SK-N-SH (cell line): ENCODE measurements at regions not wholly inside any gene's neighbourhood (a gene's known extent, or its start where the extent isn't known, plus 50 kb on each side); places are given as distances from the start of the nearest gene placed in this dataset.

Experiments
- CTCF ChIA-PET: fragments of 300-600, 350-600 bp; formaldehyde crosslinking; extraction: SDS; loops from one replicate; lab custom pipeline; 2021; lab: Yijun Ruan, JAX
- POLR2A ChIA-PET: fragments of 350-600 bp; sonication (Branson Sonifier 250); formaldehyde crosslinking; extraction: SDS; loops from one replicate; lab custom pipeline; 2020; ENCODE audit warnings: antibody characterized with exemption, inconsistent platforms; lab: Yijun Ruan, JAX
- DNase-seq: peaks from one replicate; pipeline ENCODE4 v3.0.0; 2012
- H2AFZ ChIP-seq: fragments of 200-600 bp; sonication (generic); 2 replicates; pipeline ENCODE4 v1.8.1; 2016; ENCODE audit warnings: antibody characterized with exemption, mild to moderate bottlenecking, low read depth
- H3F3A ChIP-seq: fragments of 200-600 bp; sonication (generic); replicated peaks from 2 replicates; pipeline ENCODE3; 2016; ENCODE audit warnings: antibody characterized with exemption, mild to moderate bottlenecking; ENCODE audit not compliant: insufficient read depth
- H3K27ac ChIP-seq, 2 experiments: fragments of 200-500 bp in 1 of 2; fragments of 200-600 bp in 1 of 2; sonication (Bioruptor generic) in 1 of 2; sonication (generic), shearing (Covaris generic) in 1 of 2; 2 replicates each; pipeline versions ENCODE4 v1.5.1 to v1.6.1; 2014 to 2016; ENCODE audit warnings: low read depth in 2 of 2, inconsistent platforms in 1 of 2, low read length in 1 of 2, mild to moderate bottlenecking in 1 of 2, mixed read lengths in 1 of 2
- H3K27me3 ChIP-seq: fragments of 200-600 bp; sonication (generic), shearing (Covaris generic); 2 replicates; pipeline ENCODE4 v1.6.1; 2016; ENCODE audit warnings: mixed run types; ENCODE audit not compliant: insufficient read depth
- H3K36me3 ChIP-seq, 2 experiments: fragments of 200-500 bp in 1 of 2; fragments of 200-600 bp in 1 of 2; sonication (Bioruptor generic) in 1 of 2; sonication (generic) in 1 of 2; replicated peaks in 1 of 2; 2 replicates each; pipeline versions ENCODE3 to v1.5.1; 2014 to 2016; ENCODE audit warnings: low read length in 1 of 2, mild to moderate bottlenecking in 1 of 2; ENCODE audit not compliant: insufficient read depth in 2 of 2, control insufficient read depth in 1 of 2
- H3K4me1 ChIP-seq, 2 experiments: fragments of 200-500 bp in 1 of 2; fragments of 200-600 bp in 1 of 2; sonication (Bioruptor generic) in 1 of 2; sonication (generic), shearing (Covaris generic) in 1 of 2; 2 replicates each; pipeline versions ENCODE4 v1.5.1 to v1.6.1; 2014 to 2016; ENCODE audit warnings: low read depth in 1 of 2, low read length in 1 of 2, mixed run types in 1 of 2; ENCODE audit not compliant: insufficient read depth in 2 of 2, control insufficient read depth in 1 of 2
- H3K4me2 ChIP-seq: fragments of 200-600 bp; sonication (generic), shearing (Covaris generic); 2 replicates; pipeline ENCODE4 v1.6.1; 2017; ENCODE audit warnings: mixed run types
- H3K4me3 ChIP-seq, 2 experiments: fragments of 200-500 bp in 1 of 2; fragments of 200-600 bp in 1 of 2; sonication (Bioruptor generic) in 1 of 2; sonication (generic), shearing (Covaris generic) in 1 of 2; 2 replicates each; pipeline versions ENCODE4 v1.5.1 to v1.8.1; 2014 to 2016; ENCODE audit warnings: low read depth in 2 of 2, inconsistent platforms in 1 of 2, low read length in 1 of 2, mild to moderate bottlenecking in 1 of 2, mixed read lengths in 1 of 2, moderate library complexity in 1 of 2
- H3K79me2 ChIP-seq: fragments of 200-600 bp; sonication (generic); 2 replicates; pipeline ENCODE4 v1.8.1; 2017; ENCODE audit warnings: mild to moderate bottlenecking; ENCODE audit not compliant: insufficient read depth
- H3K9ac ChIP-seq: fragments of 200-600 bp; sonication (generic); 2 replicates; pipeline ENCODE4 v1.6.1; 2017; ENCODE audit warnings: mixed run types
- H3K9me2 ChIP-seq: fragments of 200-600 bp; sonication (generic); 2 replicates; pipeline ENCODE4 v1.6.1; 2017; ENCODE audit warnings: mixed run types
- H3K9me3 ChIP-seq: fragments of 200-600 bp; sonication (generic); 2 replicates; pipeline ENCODE4 v1.6.1; 2017; ENCODE audit warnings: mixed run types, mild to moderate bottlenecking, moderate library complexity
- H4K20me1 ChIP-seq: fragments of 200-600 bp; sonication (generic); 2 replicates; pipeline ENCODE4 v1.6.1; 2017; ENCODE audit warnings: mild to moderate bottlenecking, mixed run types; ENCODE audit not compliant: insufficient read depth
- ELF1 ChIP-seq: IDR thresholded peaks from 2 replicates; pipeline ENCODE4 v1.4.0; 2012
- EP300 ChIP-seq, 2 experiments: IDR thresholded peaks; 2 replicates each; pipeline versions ENCODE4 v1.4.0 to v1.6.1; 2012; ENCODE audit warnings: borderline replicate concordance in 1 of 2, low read depth in 1 of 2, low read length in 1 of 2
- EZH2phosphoT487 ChIP-seq: fragments of 200-600 bp; sonication (generic); IDR thresholded peaks from 2 replicates; pipeline ENCODE4 v1.6.1; 2017; ENCODE audit warnings: low read depth, mixed run types, mild to moderate bottlenecking, antibody characterized with exemption, moderate library complexity, borderline replicate concordance
- FOSL2 ChIP-seq: IDR thresholded peaks from 2 replicates; pipeline ENCODE4 v1.4.0; 2012; ENCODE audit warnings: low read depth, mild to moderate bottlenecking, moderate library complexity, borderline replicate concordance
- FOXJ3 ChIP-seq: sonication (generic); formaldehyde crosslinking; IDR thresholded peaks from 2 replicates; pipeline ENCODE4 v1.5.1; 2020; ENCODE audit warnings: mild to moderate bottlenecking, missing genetic modification reagents
- FOXM1 ChIP-seq: IDR thresholded peaks from 2 replicates; pipeline ENCODE4 v1.4.0; 2012; ENCODE audit warnings: low read depth, mild to moderate bottlenecking
- POLR2AphosphoS5 ChIP-seq: IDR thresholded peaks from 2 replicates; pipeline ENCODE4 v1.6.1; 2012; ENCODE audit warnings: low read depth, low read length
- RAD21 ChIP-seq: IDR thresholded peaks from 2 replicates; pipeline ENCODE4 v1.6.1; 2012; ENCODE audit warnings: mild to moderate bottlenecking, low read length
- SIN3A ChIP-seq: IDR thresholded peaks from 2 replicates; pipeline ENCODE4 v1.6.1; 2012; ENCODE audit warnings: low read depth, mild to moderate bottlenecking, low read length, moderate library complexity, borderline replicate concordance
- TEAD4 ChIP-seq: IDR thresholded peaks from 2 replicates; pipeline ENCODE4 v1.4.0; 2012; ENCODE audit warnings: mild to moderate bottlenecking, borderline replicate concordance; ENCODE audit not compliant: insufficient read depth
- USF1 ChIP-seq: IDR thresholded peaks from 2 replicates; pipeline ENCODE4 v1.4.0; 2012; ENCODE audit warnings: low read depth, borderline replicate concordance
- ZBTB33 ChIP-seq: IDR thresholded peaks from 2 replicates; pipeline ENCODE4 v1.4.0; 2012; ENCODE audit warnings: low read depth, borderline replicate concordance
- WGBS: methylation state at CpG from one replicate; pipeline ENCODE4 v1.1.6; 2017; ENCODE audit warnings: low lambda C conversion rate; 5-methylcytosine and 5-hydroxymethylcytosine counted together
- TF ChIP-seq, protein P1 (sequence below): fragments of 150-350 bp; IDR thresholded peaks from 2 replicates; pipeline ENCODE4 v1.6.1; 2016; ENCODE audit warnings: mild to moderate bottlenecking, low read depth, low read length
- TF ChIP-seq, protein P2 (sequence below): fragments of 150-350 bp; IDR thresholded peaks from 2 replicates; pipeline ENCODE4 v1.6.1; 2017; ENCODE audit warnings: antibody characterized with exemption, low read length, low read depth, borderline replicate concordance
- TF ChIP-seq, protein P3 (sequence below): IDR thresholded peaks from 2 replicates; pipeline ENCODE4; 2012
- TF ChIP-seq, protein P4 (sequence below): IDR thresholded peaks from 2 replicates; pipeline ENCODE4 v1.6.1; 2012; ENCODE audit warnings: mild to moderate bottlenecking, low read depth, low read length, moderate library complexity

- 40% methylated on average over 1 of the region's 1 CpG for WGBS
- Histone ChIP-seq H3K36me3 (no peaks in the 10 kb centered on the region), H2AFZ (no peak overlapping the region), H3K9me2 (no peaks in the 10 kb centered on the region), H3K4me3 (no peak overlapping the region), H3K27ac (no peak overlapping the region), H3K9me3 (no peaks in the 10 kb centered on the region), H3K4me2 (no peak overlapping the region), H3K27me3 (no peaks in the 10 kb centered on the region), H3K4me1 (no peaks in the 10 kb centered on the region; a peak in 1 of 4 replicates), H4K20me1 (no peaks in the 10 kb centered on the region), H3K79me2 (no peaks in the 10 kb centered on the region), H3F3A (no peaks in the 10 kb centered on the region), H3K9ac (no peak overlapping the region)
- no peak for DNase-seq
- ChIA-PET CTCF (no interaction called here), POLR2A (no interaction called here)
- TF ChIP-seq SIN3A: no peak
- TF ChIP-seq ZBTB33: no peak
- TF ChIP-seq FOXM1: no peak
Observed at GRCh38 chr1:218201601-218202000, 83.5 kb upstream of the RRP15 start.

DNA sequence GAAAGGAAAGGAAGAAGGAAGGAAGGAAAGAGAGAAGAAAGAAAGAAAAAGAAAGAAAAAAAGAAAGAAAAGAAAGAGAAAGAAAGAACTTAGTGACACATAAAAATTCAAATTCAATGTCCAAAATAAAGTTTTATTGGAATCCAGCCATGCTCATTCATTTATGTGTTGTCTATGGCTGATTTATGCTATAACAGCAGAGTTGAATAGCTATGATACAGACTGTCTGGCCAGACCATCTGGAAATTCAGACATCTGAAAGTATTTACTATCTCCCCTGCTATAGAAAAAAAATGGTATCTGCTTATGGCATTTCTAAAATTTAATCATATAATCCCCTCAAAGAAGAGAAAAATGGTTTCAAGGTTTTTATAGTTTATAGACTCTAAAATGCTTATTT is 79.4 kb upstream of the RRP15 start:
- Histone ChIP-seq H2AFZ (no peak overlapping the region), H3K4me3 (no peak overlapping the region), H3K27me3 (no peaks in the 10 kb centered on the region), H3K4me2 (no peak overlapping the region), H3K27ac (no peak overlapping the region; a peak in 1 of 4 replicates), H3K4me1 (peaks cover 0 to 13% of the 10 kb centered on the region in 2 experiments; a peak in 2 of 4 replicates), H3K36me3 (no peaks in the 10 kb centered on the region), H4K20me1 (no peaks in the 10 kb centered on the region), H3K9ac (no peak overlapping the region), H3K79me2 (no peaks in the 10 kb centered on the region), H3F3A (peaks cover 14% of the 10 kb centered on the region), H3K9me3 (no peaks in the 10 kb centered on the region), H3K9me2 (no peaks in the 10 kb centered on the region)
- ChIA-PET CTCF (no interaction called here), POLR2A (no interaction called here)
- no peak for DNase-seq
- no peak for TF ChIP-seq FOSL2
- no peak for TF ChIP-seq SIN3A
- TF ChIP-seq POLR2AphosphoS5: no peak
- TF ChIP-seq FOXJ3 (CRISPR knock-in tag): no peak
- no peak for TF ChIP-seq FOXM1
- TF ChIP-seq, protein P1, sequence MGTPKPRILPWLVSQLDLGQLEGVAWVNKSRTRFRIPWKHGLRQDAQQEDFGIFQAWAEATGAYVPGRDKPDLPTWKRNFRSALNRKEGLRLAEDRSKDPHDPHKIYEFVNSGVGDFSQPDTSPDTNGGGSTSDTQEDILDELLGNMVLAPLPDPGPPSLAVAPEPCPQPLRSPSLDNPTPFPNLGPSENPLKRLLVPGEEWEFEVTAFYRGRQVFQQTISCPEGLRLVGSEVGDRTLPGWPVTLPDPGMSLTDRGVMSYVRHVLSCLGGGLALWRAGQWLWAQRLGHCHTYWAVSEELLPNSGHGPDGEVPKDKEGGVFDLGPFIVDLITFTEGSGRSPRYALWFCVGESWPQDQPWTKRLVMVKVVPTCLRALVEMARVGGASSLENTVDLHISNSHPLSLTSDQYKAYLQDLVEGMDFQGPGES: no peak
- no peak for TF ChIP-seq ELF1
- TF ChIP-seq, protein P2, sequence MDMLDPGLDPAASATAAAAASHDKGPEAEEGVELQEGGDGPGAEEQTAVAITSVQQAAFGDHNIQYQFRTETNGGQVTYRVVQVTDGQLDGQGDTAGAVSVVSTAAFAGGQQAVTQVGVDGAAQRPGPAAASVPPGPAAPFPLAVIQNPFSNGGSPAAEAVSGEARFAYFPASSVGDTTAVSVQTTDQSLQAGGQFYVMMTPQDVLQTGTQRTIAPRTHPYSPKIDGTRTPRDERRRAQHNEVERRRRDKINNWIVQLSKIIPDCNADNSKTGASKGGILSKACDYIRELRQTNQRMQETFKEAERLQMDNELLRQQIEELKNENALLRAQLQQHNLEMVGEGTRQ: no peak
- TF ChIP-seq, protein P3, sequence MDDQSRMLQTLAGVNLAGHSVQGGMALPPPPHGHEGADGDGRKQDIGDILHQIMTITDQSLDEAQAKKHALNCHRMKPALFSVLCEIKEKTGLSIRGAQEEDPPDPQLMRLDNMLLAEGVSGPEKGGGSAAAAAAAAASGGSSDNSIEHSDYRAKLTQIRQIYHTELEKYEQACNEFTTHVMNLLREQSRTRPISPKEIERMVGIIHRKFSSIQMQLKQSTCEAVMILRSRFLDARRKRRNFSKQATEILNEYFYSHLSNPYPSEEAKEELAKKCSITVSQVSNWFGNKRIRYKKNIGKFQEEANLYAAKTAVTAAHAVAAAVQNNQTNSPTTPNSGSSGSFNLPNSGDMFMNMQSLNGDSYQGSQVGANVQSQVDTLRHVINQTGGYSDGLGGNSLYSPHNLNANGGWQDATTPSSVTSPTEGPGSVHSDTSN: no peak
- TF ChIP-seq RAD21: no peak
- TF ChIP-seq, protein P4, sequence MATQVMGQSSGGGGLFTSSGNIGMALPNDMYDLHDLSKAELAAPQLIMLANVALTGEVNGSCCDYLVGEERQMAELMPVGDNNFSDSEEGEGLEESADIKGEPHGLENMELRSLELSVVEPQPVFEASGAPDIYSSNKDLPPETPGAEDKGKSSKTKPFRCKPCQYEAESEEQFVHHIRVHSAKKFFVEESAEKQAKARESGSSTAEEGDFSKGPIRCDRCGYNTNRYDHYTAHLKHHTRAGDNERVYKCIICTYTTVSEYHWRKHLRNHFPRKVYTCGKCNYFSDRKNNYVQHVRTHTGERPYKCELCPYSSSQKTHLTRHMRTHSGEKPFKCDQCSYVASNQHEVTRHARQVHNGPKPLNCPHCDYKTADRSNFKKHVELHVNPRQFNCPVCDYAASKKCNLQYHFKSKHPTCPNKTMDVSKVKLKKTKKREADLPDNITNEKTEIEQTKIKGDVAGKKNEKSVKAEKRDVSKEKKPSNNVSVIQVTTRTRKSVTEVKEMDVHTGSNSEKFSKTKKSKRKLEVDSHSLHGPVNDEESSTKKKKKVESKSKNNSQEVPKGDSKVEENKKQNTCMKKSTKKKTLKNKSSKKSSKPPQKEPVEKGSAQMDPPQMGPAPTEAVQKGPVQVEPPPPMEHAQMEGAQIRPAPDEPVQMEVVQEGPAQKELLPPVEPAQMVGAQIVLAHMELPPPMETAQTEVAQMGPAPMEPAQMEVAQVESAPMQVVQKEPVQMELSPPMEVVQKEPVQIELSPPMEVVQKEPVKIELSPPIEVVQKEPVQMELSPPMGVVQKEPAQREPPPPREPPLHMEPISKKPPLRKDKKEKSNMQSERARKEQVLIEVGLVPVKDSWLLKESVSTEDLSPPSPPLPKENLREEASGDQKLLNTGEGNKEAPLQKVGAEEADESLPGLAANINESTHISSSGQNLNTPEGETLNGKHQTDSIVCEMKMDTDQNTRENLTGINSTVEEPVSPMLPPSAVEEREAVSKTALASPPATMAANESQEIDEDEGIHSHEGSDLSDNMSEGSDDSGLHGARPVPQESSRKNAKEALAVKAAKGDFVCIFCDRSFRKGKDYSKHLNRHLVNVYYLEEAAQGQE: no peak
- TF ChIP-seq EZH2phosphoT487: no peak
- TF ChIP-seq EP300 (IDR thresholded peaks at IDR 0.05; ENCODE audit: borderline replicate concordance in 1 of 2, low read depth in 1 of 2, low read length in 1 of 2): no peak
- TF ChIP-seq USF1: no peak
- TF ChIP-seq TEAD4: no peak
